Activated naive CD4-positive, alpha-beta T cell treated with anti-CD3 and anti-CD28 coated beads, Interleukin-2, amount 50 U/mL, for 16 hours (primary cell): ENCODE measurements at regions not wholly inside any gene's neighbourhood (a gene's known extent, or its start where the extent isn't known, plus 50 kb on each side); places are given as distances from the start of the nearest gene placed in this dataset.

Experiments used
- DNase-seq: peaks from one replicate; pipeline ENCODE4 v3.0.0-alpha.2; 2020

- DNase-seq = no peak
Measured at GRCh38 chr9:79173932-79174331, 397.8 kb upstream of the TLE4 start.

- DNase-seq = no peak
Measured at GRCh38 chr9:79176014-79176697, 395.6 kb upstream of the TLE4 start.

- DNase-seq = no peak
Measured at GRCh38 chr9:79184831-79185230, 386.9 kb upstream of the TLE4 start.

GRCh38 chr9:79185866-79186265 is 385.9 kb upstream of the TLE4 start:
- no peak for DNase-seq

GRCh38 chr9:79189511-79189924 is 382.2 kb upstream of the TLE4 start:
- DNase-seq = no peak

- DNase-seq = no peak
Measured at GRCh38 chr9:79193001-79193400, 378.8 kb upstream of the TLE4 start.

- no peak for DNase-seq
Measured at GRCh38 chr9:79193501-79194223, 378.1 kb upstream of the TLE4 start.

GRCh38 chr9:79195879-79196278 is 375.9 kb upstream of the TLE4 start:
- no peak for DNase-seq

GRCh38 chr9:79196606-79197005 is 375.2 kb upstream of the TLE4 start:
- DNase-seq = no peak

- DNase-seq = no peak
Measured at GRCh38 chr9:79200336-79200735, 371.4 kb upstream of the TLE4 start.

- DNase-seq = no peak
Measured at GRCh38 chr9:79201636-79202035, 370.1 kb upstream of the TLE4 start.

- DNase-seq = no peak
Measured at GRCh38 chr9:79208791-79209396, 362.9 kb upstream of the TLE4 start.

- DNase-seq = no peak
Measured at GRCh38 chr9:79210541-79211243, 361.1 kb upstream of the TLE4 start.

GRCh38 chr9:79213417-79214125 is 358.2 kb upstream of the TLE4 start:
- no peak for DNase-seq

- no peak for DNase-seq
Measured at GRCh38 chr9:79215821-79216220, 355.9 kb upstream of the TLE4 start.

- no peak for DNase-seq
Measured at GRCh38 chr9:79220251-79220650, 351.5 kb upstream of the TLE4 start.

- DNase-seq = no peak
Measured at GRCh38 chr9:79220666-79221065, 351.1 kb upstream of the TLE4 start.

GRCh38 chr9:79221084-79221483 is 350.7 kb upstream of the TLE4 start:
- DNase-seq = no peak

- DNase-seq = no peak
Measured at GRCh38 chr9:79222483-79222882, 349.3 kb upstream of the TLE4 start.

- DNase-seq = no peak
Measured at GRCh38 chr9:79224672-79225433, 346.9 kb upstream of the TLE4 start.

GRCh38 chr9:79233542-79233941 is 338.2 kb upstream of the TLE4 start:
- DNase-seq = no peak

GRCh38 chr9:79236466-79236865 is 335.3 kb upstream of the TLE4 start:
- DNase-seq = no peak
